ENCODE measurements at regions not wholly inside any gene's neighbourhood (a gene's known extent, or its start where the extent isn't known, plus 50 kb on each side); places are given as distances from the start of the nearest gene placed in this dataset.

- ATAC-seq (no peak), DNase-seq (no peak)
- H3K4me1 Mint-ChIP-seq, result no peaks in the 10 kb centered on the region
- H3K27ac Mint-ChIP-seq, result no peak overlapping the region
- no peak overlapping the region for H3K4me3 Mint-ChIP-seq
- no peaks in the 10 kb centered on the region for H3K36me3 Mint-ChIP-seq (ENCODE audit: low read depth)
- peaks cover 2% of the 10 kb centered on the region for H3K27me3 Mint-ChIP-seq
- no peaks in the 10 kb centered on the region for H3K9me3 Mint-ChIP-seq
Observed at GRCh38 chr9:107566611-107567061, 77.1 kb upstream of the KLF4 start.

DNA sequence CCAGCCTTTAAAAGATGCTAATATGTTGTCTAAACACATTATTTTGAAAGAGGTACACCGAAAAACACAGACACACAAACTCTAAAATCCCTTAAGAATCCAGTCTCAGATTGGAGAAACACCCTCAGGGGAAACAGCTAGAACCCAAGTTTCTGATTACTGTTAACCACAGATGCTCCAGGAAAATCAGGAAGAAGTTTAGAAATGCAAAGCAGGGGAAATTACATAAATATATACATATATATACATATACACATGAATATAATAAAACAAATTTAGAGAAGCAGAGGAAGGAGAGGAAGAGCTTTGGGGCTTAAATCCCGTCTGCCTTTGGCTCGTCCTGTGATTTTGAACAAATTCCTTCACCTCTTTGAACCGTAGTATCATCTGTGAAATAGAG lies 73.2 kb upstream of the KLF4 start:
- Mint-ChIP-seq H3K27me3 (peaks cover 2% of the 10 kb centered on the region), H3K27ac (no peak overlapping the region), H3K4me3 (no peak overlapping the region)

DNA sequence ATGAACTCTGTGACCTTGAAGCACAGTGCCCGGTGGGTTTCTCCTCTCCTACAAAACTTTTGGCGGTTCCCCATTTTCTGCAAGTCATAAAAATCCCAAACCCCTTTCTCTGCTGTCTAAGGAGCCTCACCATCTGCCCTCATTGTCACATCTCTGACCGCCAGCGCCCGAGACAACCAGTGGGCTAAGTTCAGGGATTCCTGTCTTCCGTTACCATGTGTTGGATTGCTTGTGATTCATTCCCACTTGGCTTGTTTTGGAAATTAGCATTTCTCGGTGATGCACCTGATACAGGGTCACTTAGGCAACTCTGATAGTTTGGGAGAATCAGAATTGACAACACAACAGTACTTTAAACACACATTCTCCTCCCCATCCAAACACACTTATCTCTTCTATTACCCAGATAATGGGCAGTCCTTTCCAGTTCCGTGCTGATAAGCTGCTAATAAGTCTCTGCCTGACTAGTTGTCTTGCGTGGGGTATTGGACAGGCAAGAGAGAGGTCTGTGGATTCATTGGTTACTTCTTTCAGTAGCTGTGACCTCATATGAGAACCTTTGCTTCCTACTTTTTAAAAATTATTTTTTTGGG lies 70.0 kb upstream of the KLF4 start:
- ATAC-seq (no peak), DNase-seq (no peak)
- Mint-ChIP-seq H3K27me3 (peaks cover 2% of the 10 kb centered on the region), H3K36me3 (ENCODE audit: low read depth) (no peaks in the 10 kb centered on the region), H3K4me1 (no peaks in the 10 kb centered on the region), H3K4me3 (no peak overlapping the region), H3K27ac (no peak overlapping the region), H3K9me3 (no peaks in the 10 kb centered on the region)

More for the DNA sequence above, 73.2 kb upstream of the KLF4 start:
- Mint-ChIP-seq H3K4me1 (no peaks in the 10 kb centered on the region), H3K9me3 (no peaks in the 10 kb centered on the region), H3K36me3 (ENCODE audit: low read depth) (no peaks in the 10 kb centered on the region)
- no peak for DNase-seq
- ATAC-seq, result no peak

DNA sequence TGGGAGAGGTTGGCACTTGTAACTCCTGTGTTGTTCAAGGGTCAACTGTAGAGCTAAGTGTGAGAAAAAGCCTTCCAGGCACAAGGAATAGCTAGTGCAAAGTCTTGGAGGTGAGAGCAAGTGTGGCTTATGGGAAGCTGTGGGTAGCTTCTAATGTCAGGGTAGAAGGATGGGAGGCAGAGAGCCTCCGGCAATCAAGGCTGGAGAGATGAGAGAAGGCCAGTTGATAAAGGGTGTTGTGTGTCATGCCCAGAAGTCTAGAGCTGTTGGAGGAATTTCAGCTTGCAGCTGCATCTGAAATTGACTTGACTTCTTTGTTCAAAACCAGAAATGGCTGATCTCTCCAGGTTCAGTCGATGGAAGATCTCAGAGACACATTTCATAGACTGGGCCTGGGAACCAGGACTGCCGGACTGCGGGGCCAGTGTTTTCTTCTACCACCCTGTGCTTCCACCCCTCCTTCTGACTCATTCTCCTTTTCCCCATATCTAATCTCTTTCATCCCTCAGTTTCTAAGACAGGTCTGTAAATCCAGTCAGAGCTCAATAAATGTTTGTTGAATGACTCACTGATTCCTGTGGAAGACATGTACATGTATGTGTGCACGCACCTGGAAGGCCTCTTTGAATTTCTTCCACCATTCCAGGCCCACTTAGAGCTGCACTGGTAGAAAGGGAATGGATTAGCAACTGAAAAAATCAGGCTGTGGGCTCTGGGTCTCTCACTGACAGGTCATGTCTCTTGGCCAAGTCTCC lies 67.8 kb upstream of the KLF4 start:
- no peak for DNase-seq
- H3K4me1 Mint-ChIP-seq, result no peaks in the 10 kb centered on the region
- H3K4me3 Mint-ChIP-seq, result no peak overlapping the region
- ATAC-seq, result no peak
- H3K27me3 Mint-ChIP-seq, result no peaks in the 10 kb centered on the region
- H3K36me3 Mint-ChIP-seq (ENCODE audit: low read depth), result no peaks in the 10 kb centered on the region
- H3K9me3 Mint-ChIP-seq, result no peaks in the 10 kb centered on the region
- no peak overlapping the region for H3K27ac Mint-ChIP-seq

GRCh38 chr9:107554636-107555035 lies 65.1 kb upstream of the KLF4 start:
- Mint-ChIP-seq H3K27ac (no peak overlapping the region), H3K4me1 (no peaks in the 10 kb centered on the region), H3K9me3 (no peaks in the 10 kb centered on the region), H3K27me3 (peaks cover 1% of the 10 kb centered on the region), H3K4me3 (no peak overlapping the region), H3K36me3 (ENCODE audit: low read depth) (no peaks in the 10 kb centered on the region)
- ATAC-seq (no peak), DNase-seq (no peak)

- no peaks in the 10 kb centered on the region for H3K9me3 Mint-ChIP-seq
- H3K27ac Mint-ChIP-seq, result no peak overlapping the region
- no peaks in the 10 kb centered on the region for H3K4me1 Mint-ChIP-seq
- peaks cover 1% of the 10 kb centered on the region for H3K27me3 Mint-ChIP-seq
- no peaks in the 10 kb centered on the region for H3K36me3 Mint-ChIP-seq (ENCODE audit: low read depth)
- ATAC-seq (no peak), DNase-seq (no peak)
- no peak overlapping the region for H3K4me3 Mint-ChIP-seq
Observed at GRCh38 chr9:107548298-107549142, 59.0 kb upstream of the KLF4 start.

- no peak for DNase-seq
- Mint-ChIP-seq H3K27me3 (peaks cover 1% of the 10 kb centered on the region), H3K36me3 (ENCODE audit: low read depth) (no peaks in the 10 kb centered on the region), H3K4me1 (no peaks in the 10 kb centered on the region), H3K9me3 (no peaks in the 10 kb centered on the region), H3K27ac (no peak overlapping the region), H3K4me3 (no peak overlapping the region)
- no peak for ATAC-seq
Observed at GRCh38 chr9:107547772-107548297, 58.3 kb upstream of the KLF4 start.

- no peak overlapping the region for H3K27ac Mint-ChIP-seq
- DNase-seq (no peak), ATAC-seq (no peak)
- H3K4me1 Mint-ChIP-seq, result no peaks in the 10 kb centered on the region
- no peaks in the 10 kb centered on the region for H3K9me3 Mint-ChIP-seq
- peaks cover 1% of the 10 kb centered on the region for H3K27me3 Mint-ChIP-seq
- H3K4me3 Mint-ChIP-seq, result no peak overlapping the region
- H3K36me3 Mint-ChIP-seq (ENCODE audit: low read depth), result no peaks in the 10 kb centered on the region
Observed at GRCh38 chr9:107547303-107547702, 57.7 kb upstream of the KLF4 start.

GRCh38 chr9:107546859-107547258 lies 57.3 kb upstream of the KLF4 start:
- no peak overlapping the region for H3K27ac Mint-ChIP-seq
- peaks cover 1% of the 10 kb centered on the region for H3K27me3 Mint-ChIP-seq
- H3K9me3 Mint-ChIP-seq, result no peaks in the 10 kb centered on the region
- no peak for ATAC-seq
- H3K4me3 Mint-ChIP-seq, result no peak overlapping the region
- H3K4me1 Mint-ChIP-seq, result no peaks in the 10 kb centered on the region
- DNase-seq, result no peak
- H3K36me3 Mint-ChIP-seq (ENCODE audit: low read depth), result no peaks in the 10 kb centered on the region

DNA sequence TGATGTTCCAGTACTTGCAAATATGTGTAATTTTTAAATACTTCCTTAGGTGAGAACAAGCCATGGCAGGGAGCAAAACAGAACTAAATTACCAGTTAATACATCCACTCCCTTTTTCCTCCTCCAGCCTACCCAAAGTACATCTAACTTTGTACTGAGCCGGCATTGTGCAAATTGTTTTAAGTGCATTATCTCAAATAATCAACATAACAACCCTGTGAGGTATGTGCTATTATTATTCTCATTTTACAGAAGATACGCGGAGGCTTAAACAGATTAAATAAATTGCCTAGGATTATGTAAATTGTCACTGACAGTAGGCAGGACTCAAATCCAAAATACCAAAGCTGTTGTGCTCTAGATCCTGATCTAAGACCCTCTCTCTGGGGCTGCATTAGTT lies 55.5 kb upstream of the KLF4 start:
- DNase-seq (no peak), ATAC-seq (no peak)
- H3K9me3 Mint-ChIP-seq, result no peaks in the 10 kb centered on the region
- H3K27me3 Mint-ChIP-seq, result no peaks in the 10 kb centered on the region
- H3K4me3 Mint-ChIP-seq, result no peak overlapping the region
- no peaks in the 10 kb centered on the region for H3K36me3 Mint-ChIP-seq (ENCODE audit: low read depth)
- H3K4me1 Mint-ChIP-seq, result no peaks in the 10 kb centered on the region
- H3K27ac Mint-ChIP-seq, result no peak overlapping the region

DNA sequence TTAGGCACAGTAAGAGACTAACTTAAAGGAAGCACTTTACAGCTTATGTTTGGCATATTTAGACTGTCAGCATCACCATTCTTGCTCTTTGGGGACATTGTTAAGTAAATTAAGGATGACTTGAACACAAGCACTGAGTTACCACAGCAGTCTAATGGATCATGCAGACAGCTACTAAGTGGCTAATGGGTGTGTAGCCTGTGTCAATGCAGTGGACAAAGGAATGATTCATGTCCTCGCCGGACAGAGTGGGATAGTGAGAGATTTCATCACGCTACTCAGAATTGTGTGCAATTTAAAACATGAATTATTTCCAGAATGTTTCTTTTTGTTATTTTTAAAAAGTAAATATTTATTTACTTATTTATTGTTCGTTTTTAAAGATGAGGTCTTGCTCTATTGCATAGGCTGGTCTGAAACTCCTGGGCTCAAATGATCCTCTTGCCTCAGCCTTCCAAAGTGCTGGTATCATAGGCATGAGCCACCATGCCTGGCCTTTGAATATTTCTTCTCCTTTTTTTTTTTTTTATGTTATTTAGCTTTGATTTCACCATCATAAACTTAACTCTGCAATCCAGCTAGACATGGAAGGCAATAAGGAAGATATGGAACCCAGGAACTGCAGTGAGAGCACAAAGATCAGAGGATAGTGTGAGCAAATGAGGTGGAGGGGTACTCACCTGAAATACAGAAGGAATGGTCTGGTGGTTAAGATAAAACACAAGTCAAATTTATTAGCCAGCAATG lies 53.0 kb upstream of the KLF4 start:
- no peaks in the 10 kb centered on the region for H3K4me1 Mint-ChIP-seq
- H3K36me3 Mint-ChIP-seq (ENCODE audit: low read depth), result no peaks in the 10 kb centered on the region
- no peak overlapping the region for H3K27ac Mint-ChIP-seq
- no peaks in the 10 kb centered on the region for H3K9me3 Mint-ChIP-seq
- no peak overlapping the region for H3K4me3 Mint-ChIP-seq
- DNase-seq, result no peak
- no peaks in the 10 kb centered on the region for H3K27me3 Mint-ChIP-seq
- ATAC-seq, result no peak

- ATAC-seq (no peak), DNase-seq (no peak)
- no peaks in the 10 kb centered on the region for H3K36me3 Mint-ChIP-seq (ENCODE audit: low read depth)
- H3K27me3 Mint-ChIP-seq, result no peaks in the 10 kb centered on the region
- no peaks in the 10 kb centered on the region for H3K9me3 Mint-ChIP-seq
- no peak overlapping the region for H3K4me3 Mint-ChIP-seq
- H3K27ac Mint-ChIP-seq, result no peak overlapping the region
- H3K4me1 Mint-ChIP-seq, result no peaks in the 10 kb centered on the region
Observed at GRCh38 chr9:107541523-107541922, 52.0 kb upstream of the KLF4 start.

DNA sequence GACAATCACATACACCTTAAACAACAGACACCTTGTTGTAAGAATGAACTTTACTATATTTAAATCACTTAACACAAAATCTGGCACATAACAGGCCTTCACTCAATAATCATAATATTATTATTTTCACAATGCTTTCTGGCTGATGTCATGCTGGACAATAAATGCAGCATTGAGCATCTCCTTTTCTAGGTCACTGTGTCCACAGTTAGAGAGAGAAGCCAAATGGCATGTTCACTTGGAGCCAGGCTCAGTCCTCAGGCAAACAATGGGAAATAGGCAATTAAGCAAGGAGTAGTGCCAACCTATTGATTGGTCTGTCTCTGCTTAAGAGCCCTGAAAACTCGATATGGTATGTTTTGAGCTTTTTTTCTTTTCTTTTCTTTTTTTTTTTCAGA lies 50.6 kb upstream of the KLF4 start:
- no peak for ATAC-seq
- Mint-ChIP-seq H3K9me3 (no peaks in the 10 kb centered on the region), H3K4me3 (no peak overlapping the region), H3K27ac (no peak overlapping the region), H3K36me3 (ENCODE audit: low read depth) (no peaks in the 10 kb centered on the region), H3K27me3 (no peaks in the 10 kb centered on the region), H3K4me1 (no peaks in the 10 kb centered on the region)
- no peak for DNase-seq

- no peaks in the 10 kb centered on the region for H3K9me3 Mint-ChIP-seq
- ATAC-seq (no peak), DNase-seq (no peak)
- no peaks in the 10 kb centered on the region for H3K4me1 Mint-ChIP-seq
- H3K4me3 Mint-ChIP-seq, result no peak overlapping the region
- no peaks in the 10 kb centered on the region for H3K27me3 Mint-ChIP-seq
- no peaks in the 10 kb centered on the region for H3K36me3 Mint-ChIP-seq (ENCODE audit: low read depth)
- H3K27ac Mint-ChIP-seq, result no peak overlapping the region
Observed at GRCh38 chr9:107539427-107540163, 50.0 kb upstream of the KLF4 start.
